Stomach (tissue), 4 donors: ENCODE measurements at regions not wholly inside any gene's neighbourhood (a gene's known extent, or its start where the extent isn't known, plus 50 kb on each side); places are given as distances from the start of the nearest gene placed in this dataset.

ENCODE experiments used
- CTCF ChIP-seq, 7 experiments: fragments of 450-650 bp in 4 of 7; fragments of 200-600 bp in 3 of 7; sonication (generic) in 3 of 7; IDR thresholded peaks; one replicate each; pipeline ENCODE4 v1.5.1; 2016 to 2019; ENCODE audit warnings: antibody characterized with exemption in 7 of 7, control low read depth in 2 of 7, mild to moderate bottlenecking in 1 of 7
- EP300 ChIP-seq: sonication (generic); formaldehyde crosslinking; IDR thresholded peaks from one replicate; pipeline ENCODE4 v1.6.1; 2017; ENCODE audit warnings: antibody characterized with exemption
- POLR2AphosphoS5 ChIP-seq, 3 donors: sonication (generic); formaldehyde crosslinking; IDR thresholded peaks; one replicate each; pipeline ENCODE4 v1.6.1; 2016; ENCODE audit warnings: antibody characterized with exemption in 3 of 3

DNA sequence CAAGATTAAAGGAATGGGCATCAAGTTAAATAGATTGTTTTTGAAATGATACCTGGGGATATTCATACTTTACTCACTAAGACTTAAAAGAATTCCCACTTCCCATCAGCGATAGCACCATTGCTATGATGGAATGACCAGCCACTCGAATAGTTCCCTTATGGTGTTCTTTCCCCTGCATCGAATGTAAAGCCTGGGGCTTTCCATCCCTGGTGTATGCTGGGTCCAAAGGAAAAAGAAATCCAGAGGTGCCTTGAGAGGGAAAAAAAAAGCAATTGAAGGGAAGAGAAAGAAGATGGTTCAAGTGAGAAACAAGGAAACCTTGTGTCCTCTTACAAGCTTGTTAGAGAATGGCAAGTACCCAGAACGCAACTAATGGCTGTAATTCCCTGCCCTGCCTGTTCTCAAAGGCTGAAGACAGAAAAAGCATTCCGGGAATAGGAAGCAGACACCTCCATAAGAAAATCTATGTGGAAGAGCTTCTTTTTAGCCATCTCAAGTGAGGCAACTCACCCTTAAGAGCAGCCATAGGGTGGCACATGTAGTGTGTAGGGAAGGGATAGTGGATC lies 351.1 kb upstream of the DAB2 start:
- TF ChIP-seq EP300: no peak
- TF ChIP-seq POLR2AphosphoS5 (IDR thresholded peaks at IDR 0.05): no peak
- TF ChIP-seq CTCF (IDR thresholded peaks at IDR 0.05): no peak
